Rectal smooth muscle tissue (tissue), 1 donor: ENCODE measurements at regions not wholly inside any gene's neighbourhood (a gene's known extent, or its start where the extent isn't known, plus 50 kb on each side); places are given as distances from the start of the nearest gene placed in this dataset.

ENCODE experiments used
- H3K27ac ChIP-seq: one replicate; pipeline ENCODE4 v1.7.0; 2013; ENCODE audit warnings: low read depth, low read length, inconsistent platforms
- H3K27me3 ChIP-seq: one replicate; pipeline ENCODE4 v1.7.0; 2013; ENCODE audit warnings: low read length; ENCODE audit not compliant: control insufficient read depth, insufficient read depth
- H3K36me3 ChIP-seq: one replicate; pipeline ENCODE4 v1.7.0; 2013; ENCODE audit warnings: low read length; ENCODE audit not compliant: control insufficient read depth, insufficient read depth
- H3K4me1 ChIP-seq: one replicate; pipeline ENCODE4 v1.7.0; 2013; ENCODE audit warnings: low read length; ENCODE audit not compliant: control insufficient read depth, insufficient read depth
- H3K4me3 ChIP-seq: one replicate; pipeline ENCODE4 v1.7.0; 2013; ENCODE audit warnings: low read length
- H3K9ac ChIP-seq: one replicate; pipeline ENCODE4 v1.7.0; 2013; ENCODE audit warnings: low read length

DNA sequence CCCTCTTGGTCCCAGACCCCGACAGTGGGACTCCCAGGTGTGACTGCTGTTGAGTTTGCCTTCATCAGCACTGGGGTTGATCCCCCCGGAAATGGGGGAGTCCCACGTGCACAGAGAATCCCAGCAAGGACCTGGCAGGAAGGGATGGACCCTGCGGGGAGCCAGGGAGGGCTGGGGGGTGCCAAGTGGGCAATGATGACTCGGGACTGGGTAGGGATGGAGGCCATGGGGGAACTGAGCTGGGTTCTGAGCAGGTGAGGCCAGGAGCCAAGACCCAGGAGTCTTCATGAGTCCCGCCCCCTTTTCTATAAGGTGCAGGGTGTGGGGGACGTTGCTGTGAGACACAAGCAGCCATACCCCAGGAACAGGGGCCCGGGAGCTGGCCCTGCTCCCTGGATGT, 103.8 kb downstream of the CRYAA start:
- Histone ChIP-seq H3K9ac (no peak overlapping the region), H3K4me3 (no peak overlapping the region), H3K27ac (no peak overlapping the region), H3K4me1 (peaks cover 3% of the 10 kb centered on the region), H3K27me3 (peaks cover 16% of the 10 kb centered on the region), H3K36me3 (no peaks in the 10 kb centered on the region)

DNA sequence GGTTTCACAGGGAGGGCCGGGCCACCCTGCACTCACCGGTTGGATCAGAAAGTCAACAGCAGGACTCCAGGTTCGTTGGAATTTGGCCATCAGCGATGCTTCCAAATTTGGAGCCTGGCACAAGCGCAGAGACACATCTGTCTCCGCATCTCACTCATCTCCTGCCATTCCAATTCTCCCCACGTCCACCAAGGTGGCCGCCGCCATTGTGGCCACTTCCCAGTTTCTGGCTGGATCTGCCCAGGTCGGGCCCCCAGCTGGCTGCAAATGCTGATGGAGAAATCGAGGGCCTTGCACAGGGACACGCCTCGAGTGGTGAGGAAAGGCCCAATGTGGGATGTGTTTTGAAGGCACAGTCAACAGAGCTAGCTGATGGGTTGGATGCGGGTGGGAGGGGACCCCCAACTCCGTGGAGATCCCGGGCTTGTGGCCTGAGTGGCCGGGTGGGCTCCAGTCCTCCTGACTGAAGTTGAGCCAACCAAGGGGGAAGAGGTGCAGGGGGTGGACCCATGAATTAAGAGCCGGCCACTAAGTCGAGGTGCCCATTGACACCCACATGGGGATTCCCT, 102.7 kb downstream of the CRYAA start:
- Histone ChIP-seq H3K27ac (no peak overlapping the region), H3K4me3 (no peak overlapping the region), H3K36me3 (no peaks in the 10 kb centered on the region), H3K9ac (no peak overlapping the region), H3K4me1 (no peaks in the 10 kb centered on the region), H3K27me3 (peaks cover 10% of the 10 kb centered on the region)

DNA sequence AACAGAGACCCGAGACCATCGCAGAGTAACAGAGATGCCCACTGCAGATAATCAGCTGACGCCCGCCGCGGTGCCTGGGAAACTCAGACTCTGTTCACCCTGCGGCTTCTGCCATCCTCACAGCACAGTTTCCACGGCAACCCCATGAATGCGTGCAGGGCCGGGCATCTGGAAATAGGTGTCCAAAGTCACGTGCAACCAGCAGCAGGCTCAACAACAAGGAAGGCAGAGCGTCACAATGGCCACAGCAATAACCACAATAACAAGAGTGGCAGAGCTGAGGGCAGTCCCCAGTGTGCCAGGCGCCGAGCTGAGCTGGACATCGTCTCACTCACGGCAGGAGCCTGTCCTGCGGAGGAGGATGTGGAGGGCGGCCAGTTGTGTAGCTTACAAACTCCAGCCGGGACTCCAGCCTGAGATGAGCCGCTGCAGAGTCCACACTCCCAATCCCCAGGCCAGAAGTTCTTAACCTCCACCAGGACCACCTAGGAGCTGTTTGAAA, 102.0 kb downstream of the CRYAA start:
- Histone ChIP-seq H3K36me3 (no peaks in the 10 kb centered on the region), H3K27ac (no peak overlapping the region), H3K4me3 (no peak overlapping the region), H3K27me3 (peaks cover 5% of the 10 kb centered on the region), H3K9ac (no peak overlapping the region), H3K4me1 (no peaks in the 10 kb centered on the region)

DNA sequence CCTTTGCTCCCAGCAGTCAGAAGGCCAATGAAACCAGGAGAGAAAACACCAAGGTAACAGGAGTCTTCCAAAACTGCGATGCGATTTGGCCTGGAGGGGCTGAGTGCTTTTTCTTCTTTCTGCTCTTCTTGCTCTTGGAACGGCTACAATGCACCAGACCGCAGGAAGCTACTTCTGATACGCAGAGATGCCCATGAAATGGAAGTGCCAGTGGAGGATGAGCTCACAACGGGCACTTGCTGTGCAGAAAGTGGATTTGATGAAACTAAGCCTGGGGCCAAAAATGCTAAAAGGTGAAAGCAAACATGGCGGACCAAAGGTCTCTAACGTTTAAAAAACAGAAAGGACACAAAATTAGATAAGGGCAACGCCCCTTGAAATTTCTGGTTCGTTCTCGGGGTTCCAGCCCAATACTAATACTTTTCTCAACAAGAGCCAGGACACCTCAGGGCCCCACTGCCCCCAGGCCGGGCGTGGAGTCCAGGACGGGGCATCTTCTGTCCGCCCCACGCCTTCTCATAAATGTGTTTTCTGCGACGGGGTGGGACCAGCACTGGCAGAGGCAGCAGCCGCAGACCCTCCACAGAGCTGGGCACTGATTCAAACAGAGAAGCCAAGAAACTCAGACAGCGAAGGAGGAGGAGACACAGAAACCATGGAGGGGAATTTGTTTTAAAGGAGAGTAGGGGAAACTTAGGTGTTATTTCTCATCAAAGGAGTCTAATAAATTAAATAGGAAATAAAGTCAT, 101.3 kb downstream of the CRYAA start:
- Histone ChIP-seq H3K36me3 (no peaks in the 10 kb centered on the region), H3K9ac (no peak overlapping the region)

DNA sequence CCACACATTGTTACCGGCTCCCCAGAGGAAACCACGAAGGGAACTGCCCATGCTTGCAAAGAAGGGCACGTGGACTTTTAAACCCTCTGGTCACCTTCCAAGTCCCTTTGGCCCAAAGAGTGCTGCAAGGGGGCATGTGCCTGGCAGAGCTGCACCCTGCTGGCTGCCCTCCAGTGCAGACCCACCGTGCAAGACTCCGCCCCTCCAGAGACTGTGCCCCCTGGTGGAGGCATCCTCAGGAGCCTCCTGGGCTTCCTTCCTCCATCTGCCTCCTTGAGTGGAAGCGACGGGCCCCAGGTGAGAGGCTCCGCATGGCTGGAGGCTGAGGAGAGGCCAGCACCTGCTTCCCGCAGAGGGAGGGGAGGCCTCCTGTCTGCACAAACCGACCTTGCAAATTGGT, 100.6 kb downstream of the CRYAA start:
- Histone ChIP-seq H3K4me1 (no peaks in the 10 kb centered on the region), H3K27ac (no peak overlapping the region), H3K36me3 (no peaks in the 10 kb centered on the region), H3K27me3 (peaks cover 3% of the 10 kb centered on the region), H3K9ac (no peak overlapping the region), H3K4me3 (no peak overlapping the region)

More for the DNA sequence above, 101.3 kb downstream of the CRYAA start:
- Histone ChIP-seq H3K27ac (no peak overlapping the region), H3K27me3 (peaks cover 3% of the 10 kb centered on the region), H3K4me1 (no peaks in the 10 kb centered on the region), H3K4me3 (no peak overlapping the region)

DNA sequence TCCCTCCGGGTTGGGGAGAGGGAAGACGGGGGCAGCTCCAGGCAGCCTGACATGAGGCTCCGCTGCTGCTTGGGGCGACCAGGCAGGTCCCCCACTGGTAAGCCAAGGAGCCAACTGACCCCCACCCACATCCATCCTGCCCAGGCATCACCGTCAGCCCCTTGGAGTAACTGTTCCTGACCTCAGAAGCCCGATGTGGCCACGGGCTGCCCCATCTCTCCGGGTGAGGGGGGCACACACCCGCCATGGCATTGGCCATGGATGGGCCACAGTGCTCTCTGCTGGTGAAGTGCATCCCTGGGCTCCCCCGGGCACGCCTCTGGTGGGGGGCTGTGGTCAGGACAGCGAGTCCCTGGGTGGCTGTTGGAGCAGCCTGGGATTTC, 100.0 kb downstream of the CRYAA start:
- Histone ChIP-seq H3K4me1 (no peaks in the 10 kb centered on the region), H3K9ac (no peak overlapping the region), H3K27ac (no peak overlapping the region)

DNA sequence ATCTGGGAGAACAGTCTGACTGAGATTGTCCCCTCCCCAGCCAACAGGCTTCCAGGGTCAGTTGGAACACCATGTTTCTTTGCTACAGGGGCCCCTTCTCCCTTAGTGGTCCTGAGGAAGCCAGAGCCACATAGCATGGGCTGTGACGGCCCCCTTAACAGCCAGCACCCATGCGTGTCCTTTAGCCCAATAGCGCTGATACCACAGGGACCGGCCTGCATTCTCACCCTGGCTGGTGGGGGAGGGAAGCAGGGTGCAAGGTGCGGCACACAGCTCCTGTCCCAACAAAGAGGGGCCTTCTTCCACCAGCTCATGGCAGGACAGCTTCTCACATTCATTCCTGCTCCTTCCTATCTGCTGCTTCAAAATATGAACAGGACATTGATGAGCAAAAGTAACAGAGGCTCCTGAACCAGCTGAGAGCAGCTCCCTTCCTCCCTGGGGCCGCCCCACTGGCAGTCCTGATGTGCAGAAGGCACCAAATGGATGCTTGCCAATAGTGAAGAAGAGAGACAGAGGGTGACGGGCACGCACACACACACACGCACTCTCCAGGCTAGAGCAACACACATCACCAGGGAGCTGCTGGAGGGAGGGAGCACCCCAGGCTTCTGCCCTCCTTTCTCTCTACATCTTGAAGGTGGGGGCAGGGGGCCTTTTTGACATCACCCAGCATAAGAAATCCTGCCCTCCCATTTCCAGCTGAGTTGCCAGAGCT, 99.4 kb downstream of the CRYAA start:
- no peak overlapping the region for H3K27ac ChIP-seq
- no peaks in the 10 kb centered on the region for H3K4me1 ChIP-seq
- H3K36me3 ChIP-seq = no peaks in the 10 kb centered on the region
- H3K27me3 ChIP-seq = peaks cover 3% of the 10 kb centered on the region
- no peak overlapping the region for H3K9ac ChIP-seq
- no peak overlapping the region for H3K4me3 ChIP-seq

More for the DNA sequence above, 100.0 kb downstream of the CRYAA start:
- Histone ChIP-seq H3K27me3 (peaks cover 3% of the 10 kb centered on the region), H3K36me3 (no peaks in the 10 kb centered on the region), H3K4me3 (no peak overlapping the region)

DNA sequence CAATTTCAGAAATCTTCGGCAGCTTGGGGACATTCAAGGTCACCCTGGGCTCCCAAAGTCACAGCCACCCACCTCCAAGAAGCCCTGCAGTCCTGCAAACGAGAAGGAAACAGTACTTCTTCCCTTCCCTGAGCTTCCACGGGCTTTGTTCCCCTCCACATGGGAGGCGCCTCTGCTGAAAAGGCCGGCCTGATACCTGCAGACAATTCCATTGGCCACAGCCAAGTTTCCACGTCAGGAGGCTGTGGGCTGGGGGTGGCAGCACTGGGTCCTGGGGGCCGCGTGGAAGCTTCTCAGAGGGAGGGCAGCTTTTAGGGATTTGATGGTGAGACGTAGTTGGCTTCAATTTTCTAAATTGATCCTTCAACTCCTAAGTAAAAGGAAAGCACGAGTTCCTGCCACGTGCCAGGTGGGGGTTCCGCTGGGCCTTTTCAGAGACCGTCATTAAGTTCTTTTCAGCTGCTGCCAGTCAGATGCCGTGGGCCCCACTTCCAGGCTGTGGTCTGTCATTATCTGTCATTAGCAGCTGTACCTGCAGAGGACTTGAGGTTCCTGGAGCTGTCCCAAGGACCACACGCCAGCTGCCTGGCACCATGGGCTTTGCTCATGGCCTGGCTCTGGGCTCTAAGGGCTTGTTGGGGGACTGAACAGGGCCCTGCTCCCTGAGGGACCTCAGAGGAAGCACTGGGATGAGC, 98.7 kb downstream of the CRYAA start:
- no peaks in the 10 kb centered on the region for H3K4me1 ChIP-seq
- no peak overlapping the region for H3K27ac ChIP-seq
- H3K9ac ChIP-seq = no peak overlapping the region
- no peak overlapping the region for H3K4me3 ChIP-seq
- H3K36me3 ChIP-seq = no peaks in the 10 kb centered on the region
- H3K27me3 ChIP-seq = peaks cover 3% of the 10 kb centered on the region

DNA sequence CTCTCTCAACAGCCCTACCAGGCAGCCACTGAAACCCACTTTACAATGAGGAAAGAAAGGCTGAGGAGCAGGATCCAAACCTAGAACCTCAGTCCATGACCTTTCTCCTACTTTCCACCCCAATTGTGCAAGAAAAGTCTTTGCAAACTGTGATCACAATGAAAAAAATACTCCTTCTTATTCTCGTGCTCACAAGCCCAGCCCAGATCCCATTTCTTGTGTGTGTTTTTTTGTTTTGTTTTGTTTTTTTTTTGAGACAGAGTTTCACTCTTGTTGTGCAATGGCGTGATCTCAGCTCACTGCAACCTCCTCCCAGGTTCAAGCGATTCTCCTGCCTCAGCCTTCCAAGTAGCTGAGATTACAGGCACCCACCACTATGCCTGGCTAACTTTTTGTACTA, 97.7 kb downstream of the CRYAA start:
- H3K27ac ChIP-seq = no peak overlapping the region
- peaks cover 3% of the 10 kb centered on the region for H3K27me3 ChIP-seq

DNA sequence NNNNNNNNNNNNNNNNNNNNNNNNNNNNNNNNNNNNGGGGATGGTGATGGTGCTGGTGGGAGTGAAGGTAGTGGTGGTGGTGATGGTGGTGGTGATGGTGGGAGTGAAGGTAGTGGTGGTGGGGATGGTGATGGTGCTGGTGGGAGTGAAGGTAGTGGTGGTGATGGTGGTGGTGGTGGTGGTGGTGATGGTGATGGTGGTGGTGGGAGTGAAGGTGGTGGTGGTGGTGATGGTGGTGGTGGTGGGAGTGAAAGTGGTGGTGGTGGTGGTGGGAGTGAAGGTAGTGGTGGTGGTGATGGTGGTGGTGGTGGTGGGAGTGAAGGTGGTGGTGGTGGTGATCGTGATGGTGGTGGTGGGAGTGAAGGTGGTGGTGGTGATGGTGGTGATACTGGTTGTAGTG, 93.6 kb downstream of the CRYAA start:
- H3K4me3 ChIP-seq = no peak overlapping the region
- no peaks in the 10 kb centered on the region for H3K36me3 ChIP-seq
- H3K27me3 ChIP-seq = no peaks in the 10 kb centered on the region
- H3K4me1 ChIP-seq = no peaks in the 10 kb centered on the region
- no peak overlapping the region for H3K27ac ChIP-seq
- no peak overlapping the region for H3K9ac ChIP-seq

More for the DNA sequence above, 97.7 kb downstream of the CRYAA start:
- Histone ChIP-seq H3K36me3 (no peaks in the 10 kb centered on the region), H3K4me3 (no peak overlapping the region), H3K4me1 (no peaks in the 10 kb centered on the region), H3K9ac (no peak overlapping the region)
